Spinal cord (tissue), 9 donors: ENCODE measurements at regions not wholly inside any gene's neighbourhood (a gene's known extent, or its start where the extent isn't known, plus 50 kb on each side); places are given as distances from the start of the nearest gene placed in this dataset.
A peak's percentile ranks its signal among the peaks of the same experiment; 100 is the strongest.

ENCODE experiments used
- DNase-seq, 6 donors: peaks; one replicate each; pipeline versions ENCODE4 v3.0.0 to v3.0.0-alpha.2; 2013 to 2015; ENCODE audit warnings: low spot score in 6 of 6, low read depth in 4 of 6
- H3K27ac ChIP-seq: one replicate; pipeline ENCODE4 v1.5.1; 2013; ENCODE audit warnings: low read depth, low read length, control low read depth
- H3K27me3 ChIP-seq: one replicate; pipeline ENCODE4 v1.6.1; 2013; ENCODE audit warnings: low read length; ENCODE audit not compliant: control insufficient read depth, insufficient read depth
- H3K36me3 ChIP-seq: one replicate; pipeline ENCODE4 v1.6.1; 2013; ENCODE audit warnings: low read length; ENCODE audit not compliant: control insufficient read depth, insufficient read depth
- H3K4me1 ChIP-seq: one replicate; pipeline ENCODE4 v1.6.1; 2013; ENCODE audit warnings: low read length; ENCODE audit not compliant: control insufficient read depth, insufficient read depth
- H3K4me3 ChIP-seq: one replicate; pipeline ENCODE4 v1.5.1; 2013; ENCODE audit warnings: low read depth, low read length, control low read depth
- H3K9me3 ChIP-seq: one replicate; pipeline ENCODE4 v1.6.1; 2013; ENCODE audit warnings: low read length; ENCODE audit not compliant: control insufficient read depth, insufficient read depth
- WGBS: methylation state at CpG from one replicate; pipeline ENCODE4 v1.1.5; 2013; ENCODE audit warnings: missing lambda C conversion rate; ENCODE audit not compliant: insufficient coverage; 5-methylcytosine and 5-hydroxymethylcytosine counted together
- donor health status: healthy.

DNA sequence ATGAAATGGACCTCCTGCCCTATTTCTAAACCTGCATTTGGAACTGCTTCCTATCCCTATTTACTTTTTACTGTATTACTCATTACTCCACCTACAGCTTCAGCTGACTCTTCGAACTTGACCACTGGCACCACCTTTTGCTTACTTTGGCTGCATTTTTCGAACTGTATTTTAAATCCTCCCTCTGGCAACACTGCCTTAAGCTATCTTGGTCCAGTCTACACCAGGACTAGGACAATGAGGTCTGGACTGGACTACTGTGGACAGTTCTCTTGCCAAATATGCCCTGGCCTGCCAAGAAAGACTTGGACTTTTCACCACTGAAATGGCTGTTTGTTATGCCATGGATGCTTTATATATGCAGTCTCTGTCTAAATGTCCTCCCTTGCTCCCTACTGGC, 328.1 kb downstream of the BTG1 start:
- no peaks in the 10 kb centered on the region for H3K9me3 ChIP-seq
- H3K4me1 ChIP-seq: no peaks in the 10 kb centered on the region
- no peak overlapping the region for H3K27ac ChIP-seq
- 35% methylated on average over 2 of the region's 2 CpGs for WGBS
- H3K4me3 ChIP-seq: no peak overlapping the region
- H3K27me3 ChIP-seq: no peaks in the 10 kb centered on the region
- H3K36me3 ChIP-seq: no peaks in the 10 kb centered on the region
- DNase-seq: peak in 4 of 6 donors; percentile 33 to 73 (median 48)

DNA sequence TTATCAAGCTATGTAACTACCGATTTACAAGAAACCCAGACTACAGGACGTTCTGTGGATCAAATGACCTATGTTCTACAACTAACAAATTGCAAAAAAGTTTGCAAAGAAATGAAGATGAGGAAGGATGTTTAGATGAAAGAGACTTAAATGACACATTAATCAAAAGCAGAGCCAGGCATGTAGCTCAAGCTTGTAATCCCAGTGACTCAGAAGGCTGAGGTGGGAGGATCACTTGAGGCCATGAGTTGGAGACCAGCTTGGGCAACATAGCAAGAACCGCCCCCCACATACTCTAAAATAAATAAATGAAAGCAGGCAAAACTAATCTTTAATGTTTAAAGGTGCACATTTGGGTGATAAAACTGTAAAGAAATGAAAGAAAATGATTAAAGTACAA, 331.9 kb downstream of the BTG1 start:
- no peaks in the 10 kb centered on the region for H3K9me3 ChIP-seq
- H3K36me3 ChIP-seq: no peaks in the 10 kb centered on the region
- H3K27ac ChIP-seq: no peak overlapping the region
- no peaks in the 10 kb centered on the region for H3K4me1 ChIP-seq
- no peak overlapping the region for H3K4me3 ChIP-seq
- DNase-seq: no peak
- no peaks in the 10 kb centered on the region for H3K27me3 ChIP-seq
- WGBS: no CpG with 5 or more reads among the region's 3 CpGs

DNA sequence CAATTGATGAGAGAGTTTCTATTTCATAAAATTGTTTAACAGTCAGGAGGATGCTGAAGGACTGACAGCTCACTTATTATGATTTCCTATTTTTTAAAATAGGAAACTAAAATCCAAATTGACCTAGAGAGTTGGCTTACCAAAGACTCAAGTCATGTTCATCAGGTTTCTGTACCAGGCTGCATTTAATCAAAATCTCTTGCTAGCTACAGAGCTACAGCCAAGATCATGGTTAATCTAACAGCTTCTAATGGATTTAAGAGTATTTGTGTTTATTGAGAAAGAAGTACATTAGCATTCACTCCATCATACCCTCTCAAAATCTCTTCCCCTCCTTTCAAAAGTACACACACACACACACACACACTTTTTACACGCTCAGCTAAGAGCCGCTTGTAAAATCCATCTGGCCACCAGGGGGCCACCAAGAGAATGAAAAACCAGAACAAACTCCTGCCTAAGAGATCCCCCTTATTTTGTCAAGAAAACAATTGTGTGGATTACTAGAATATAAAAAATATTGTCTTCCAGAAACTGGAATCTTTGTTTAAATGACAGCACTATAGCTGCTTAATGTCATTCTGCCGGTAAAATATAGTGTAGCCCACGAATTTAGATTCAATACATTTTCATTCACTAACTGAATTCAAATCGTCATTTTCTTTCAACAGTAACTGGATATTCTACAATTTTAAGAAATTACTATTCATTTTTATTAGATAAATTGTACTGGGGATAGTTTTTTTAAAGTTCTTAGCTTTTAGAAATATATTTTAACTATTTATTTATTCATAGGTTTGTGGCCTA, 334.0 kb downstream of the BTG1 start:
- DNase-seq: peak in 5 of 6 donors; percentile 46 to 93 (median 64)
- H3K4me3 ChIP-seq: no peak overlapping the region
- H3K27me3 ChIP-seq: no peaks in the 10 kb centered on the region
- H3K36me3 ChIP-seq: no peaks in the 10 kb centered on the region
- H3K27ac ChIP-seq: no peak overlapping the region
- peaks cover under 1% of the 10 kb centered on the region for H3K9me3 ChIP-seq
- H3K4me1 ChIP-seq: no peaks in the 10 kb centered on the region
- no CpG with 5 or more reads among the region's 5 CpGs for WGBS

DNA sequence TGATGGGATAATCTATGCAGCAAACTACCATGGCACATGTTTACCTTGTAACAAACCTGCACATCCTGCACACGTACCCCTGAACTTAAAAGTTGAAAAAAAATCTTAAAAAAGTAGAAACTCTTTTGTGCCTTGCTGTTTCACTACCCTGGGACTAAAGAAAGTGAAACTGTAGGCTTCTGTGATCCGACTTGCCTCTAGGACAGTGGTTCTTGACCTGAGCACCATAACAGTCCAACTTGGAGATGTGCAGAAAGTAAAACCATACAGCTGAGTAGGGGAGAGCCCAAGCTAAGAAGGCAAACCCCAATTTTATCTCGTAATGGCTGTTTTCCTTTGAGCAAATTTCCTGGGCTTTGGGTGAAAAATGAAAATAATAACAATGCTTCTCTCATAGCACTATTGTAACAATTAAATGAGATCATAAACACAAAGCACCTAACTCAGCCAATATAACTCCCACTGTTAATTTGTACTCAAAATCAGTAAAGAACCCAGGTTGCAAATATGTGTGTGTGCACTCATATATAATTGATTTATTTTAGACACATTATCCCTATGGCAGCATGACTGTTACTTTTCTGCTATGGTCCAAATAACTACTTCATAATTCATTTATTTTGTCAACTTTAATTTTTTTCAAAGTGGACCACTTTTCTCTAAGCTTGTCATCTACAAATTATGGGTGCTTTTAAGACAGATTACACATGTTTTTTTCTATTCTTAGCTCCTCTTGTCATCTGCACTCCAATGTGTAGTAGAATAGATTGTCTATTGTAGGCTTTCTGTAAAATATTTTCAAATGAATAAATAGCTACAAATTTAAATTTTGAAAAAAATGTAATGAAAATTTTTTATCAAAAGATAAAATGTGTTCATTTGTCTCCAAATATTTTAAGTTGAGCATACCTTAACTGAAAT, 334.9 kb downstream of the BTG1 start:
- 100% methylated on average over 2 of the region's 3 CpGs for WGBS
- peaks cover 7% of the 10 kb centered on the region for H3K9me3 ChIP-seq

DNA sequence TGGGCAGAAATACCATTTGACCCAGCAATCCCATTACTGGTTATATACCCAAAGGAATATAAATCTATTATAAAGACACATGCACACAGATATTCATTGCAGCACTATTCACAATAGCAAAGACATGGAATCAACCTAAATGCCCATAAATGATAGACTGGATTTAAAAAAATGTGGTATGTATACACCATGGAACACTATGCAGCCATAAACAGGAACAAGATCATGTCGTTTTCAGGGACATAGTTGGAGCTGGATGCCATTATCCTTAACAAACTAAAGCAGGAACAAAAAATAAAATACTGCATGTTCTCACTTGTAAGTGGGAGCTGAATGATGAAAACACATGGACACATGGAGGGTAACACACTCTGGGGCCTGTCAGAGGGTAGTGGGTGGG, 335.6 kb downstream of the BTG1 start:
- no peaks in the 10 kb centered on the region for H3K27me3 ChIP-seq
- DNase-seq: no peak

More for the DNA sequence above, 334.9 kb downstream of the BTG1 start:
- no peak for DNase-seq
- Histone ChIP-seq H3K27ac (no peak overlapping the region), H3K4me3 (no peak overlapping the region), H3K27me3 (no peaks in the 10 kb centered on the region), H3K36me3 (no peaks in the 10 kb centered on the region), H3K4me1 (no peaks in the 10 kb centered on the region)

DNA sequence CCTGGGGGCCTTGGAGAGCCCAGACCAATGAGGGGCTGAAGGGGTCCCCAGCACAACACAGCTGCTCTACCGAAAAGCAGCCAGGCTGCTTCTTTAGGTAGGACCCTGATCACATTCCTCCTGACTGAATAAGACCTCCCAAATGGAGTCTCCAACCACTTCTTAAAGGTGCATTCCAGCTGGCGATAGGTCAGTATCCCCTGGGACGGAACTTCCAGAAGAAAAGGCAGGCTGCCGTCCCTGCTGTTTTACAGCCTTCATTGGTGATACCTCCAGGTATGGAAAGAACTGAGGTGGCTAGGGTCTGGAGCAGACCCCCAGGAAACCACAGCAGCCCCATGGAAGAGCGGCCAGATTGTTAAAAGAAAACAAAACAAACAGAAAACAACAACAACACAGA, 340.6 kb downstream of the BTG1 start:
- H3K9me3 ChIP-seq: peaks cover 9% of the 10 kb centered on the region
- DNase-seq: no peak
- no peak overlapping the region for H3K4me3 ChIP-seq
- H3K36me3 ChIP-seq: no peaks in the 10 kb centered on the region
- no peak overlapping the region for H3K27ac ChIP-seq
- 80% methylated on average over 2 of the region's 5 CpGs for WGBS
- no peaks in the 10 kb centered on the region for H3K4me1 ChIP-seq
- no peaks in the 10 kb centered on the region for H3K27me3 ChIP-seq

More for the DNA sequence above, 335.6 kb downstream of the BTG1 start:
- H3K36me3 ChIP-seq: no peaks in the 10 kb centered on the region
- WGBS: no CpG with 5 or more reads among the region's 1 CpG
- no peak overlapping the region for H3K4me3 ChIP-seq
- H3K9me3 ChIP-seq: peaks cover 9% of the 10 kb centered on the region
- no peak overlapping the region for H3K27ac ChIP-seq
- H3K4me1 ChIP-seq: no peaks in the 10 kb centered on the region

DNA sequence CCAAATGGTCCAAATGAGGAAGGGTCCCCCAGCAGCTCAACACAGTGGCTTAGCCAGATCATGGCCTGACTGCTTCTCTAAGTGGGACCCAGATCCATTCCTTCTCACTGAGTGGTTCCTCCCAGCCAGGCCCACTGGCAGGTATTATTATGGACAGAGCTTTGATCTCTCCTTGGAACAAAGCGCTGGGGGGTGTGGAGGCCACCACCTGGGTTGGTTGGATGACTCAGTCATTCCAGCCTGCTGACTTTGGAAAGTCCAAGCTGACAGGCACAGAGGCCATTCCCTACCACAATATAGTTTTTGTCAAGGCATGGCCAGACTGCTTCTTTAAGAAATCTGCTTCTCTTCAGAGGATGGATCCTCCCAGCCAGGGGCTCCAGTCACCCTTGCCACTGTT, 341.1 kb downstream of the BTG1 start:
- H3K4me3 ChIP-seq: no peak overlapping the region
- H3K27ac ChIP-seq: no peak overlapping the region
- DNase-seq: no peak
- H3K4me1 ChIP-seq: no peaks in the 10 kb centered on the region
- no peaks in the 10 kb centered on the region for H3K27me3 ChIP-seq
- no peaks in the 10 kb centered on the region for H3K36me3 ChIP-seq
- WGBS: 100% methylated on average over 1 of the region's 1 CpG
- H3K9me3 ChIP-seq: peaks cover 9% of the 10 kb centered on the region

DNA sequence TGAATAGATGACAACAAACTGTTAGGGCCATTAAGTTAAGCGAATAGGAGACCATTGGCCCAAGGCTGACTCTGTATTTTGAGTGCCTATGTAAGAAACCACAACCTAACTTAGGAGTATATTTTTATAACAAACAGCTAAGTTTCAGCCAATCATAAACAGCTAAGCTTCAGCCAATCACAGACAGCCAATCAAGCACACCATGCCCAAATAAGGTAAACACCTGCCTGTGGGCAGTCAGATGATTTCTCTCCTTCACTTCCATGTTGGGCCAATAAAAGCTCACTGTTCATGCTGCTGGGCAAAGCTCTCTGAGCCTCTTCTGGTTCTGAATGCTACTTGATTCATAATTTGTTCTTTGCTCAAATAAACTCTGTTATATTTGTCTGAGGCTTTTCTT, 344.6 kb downstream of the BTG1 start:
- Histone ChIP-seq H3K4me3 (no peak overlapping the region), H3K36me3 (no peaks in the 10 kb centered on the region), H3K27me3 (no peaks in the 10 kb centered on the region), H3K4me1 (no peaks in the 10 kb centered on the region), H3K27ac (no peak overlapping the region), H3K9me3 (peaks cover 3% of the 10 kb centered on the region)
- no CpG with 5 or more reads among the region's 1 CpG for WGBS
- DNase-seq: no peak

DNA sequence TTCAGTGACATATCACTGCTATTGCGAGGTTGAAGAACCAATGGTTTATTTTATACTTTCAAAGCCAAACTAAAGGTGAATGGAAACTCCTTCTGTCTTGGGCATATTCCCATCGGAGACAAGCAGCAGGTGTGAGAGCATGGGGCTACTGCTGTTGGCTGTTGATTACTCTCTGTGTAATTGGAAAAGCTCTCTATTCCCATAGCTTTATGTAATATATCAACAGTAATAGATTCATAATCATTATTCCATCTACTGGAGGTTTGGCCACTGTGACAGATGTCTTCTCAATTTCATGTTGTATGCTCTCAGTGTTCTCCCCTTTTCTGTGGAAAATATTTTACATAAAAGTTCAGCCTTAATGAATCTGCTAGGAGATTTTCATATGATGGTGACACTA, 352.0 kb downstream of the BTG1 start:
- no peaks in the 10 kb centered on the region for H3K4me1 ChIP-seq
- no peaks in the 10 kb centered on the region for H3K27me3 ChIP-seq
- H3K4me3 ChIP-seq: no peak overlapping the region
- DNase-seq: no peak
- H3K27ac ChIP-seq: no peak overlapping the region
- no peaks in the 10 kb centered on the region for H3K36me3 ChIP-seq
- H3K9me3 ChIP-seq: no peaks in the 10 kb centered on the region
- WGBS: no CpG with 5 or more reads among the region's 2 CpGs
